GM12865 (cell line): ENCODE measurements at regions not wholly inside any gene's neighbourhood (a gene's known extent, or its start where the extent isn't known, plus 50 kb on each side); places are given as distances from the start of the nearest gene placed in this dataset.

ENCODE experiments used
- DNase-seq: peaks from one replicate; pipeline ENCODE4 v3.0.0; 2010; ENCODE audit warnings: low read depth
- H3K4me3 ChIP-seq: 2 replicates; pipeline ENCODE4 v1.5.1; 2011; ENCODE audit warnings: mild to moderate bottlenecking, low read depth, low read length, control low read depth
- CTCF ChIP-seq: IDR thresholded peaks from 2 replicates; pipeline ENCODE4 v1.5.1; 2011; ENCODE audit warnings: low read length, control low read depth, low read depth, inconsistent platforms; ENCODE audit not compliant: insufficient read depth; ENCODE audit errors: missing control alignments

DNA sequence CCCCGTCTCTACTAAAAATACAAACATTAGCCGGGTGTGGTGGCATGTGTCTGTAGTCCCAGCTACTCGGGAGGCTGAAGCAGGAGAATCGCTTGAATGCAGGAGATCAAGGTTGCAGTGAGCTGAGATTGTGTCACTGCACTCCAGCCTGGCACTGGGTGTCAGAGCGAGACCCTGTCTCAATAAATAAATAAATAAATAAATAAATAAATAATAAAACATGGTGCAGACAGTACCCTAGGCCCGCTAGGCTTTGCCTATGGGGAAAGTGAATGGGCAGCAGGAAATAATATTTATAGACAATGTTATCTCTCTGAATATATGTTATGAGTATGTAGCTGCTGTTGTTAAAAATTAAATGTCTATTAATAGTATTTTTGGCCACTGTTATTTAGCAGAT lies 130.4 kb downstream of the LARP7 start:
- no peak for TF ChIP-seq CTCF
- H3K4me3 ChIP-seq, result no peak overlapping the region

GRCh38 chr4:112770114-112770513 lies 133.2 kb downstream of the LARP7 start:
- no peak for TF ChIP-seq CTCF
- H3K4me3 ChIP-seq, result no peak overlapping the region
- DNase-seq, result no peak

More for the DNA sequence above, 130.4 kb downstream of the LARP7 start:
- DNase-seq, result no peak

- DNase-seq, result no peak
- TF ChIP-seq CTCF, result no peak
- no peak overlapping the region for H3K4me3 ChIP-seq
These were observed 138.9 kb downstream of the LARP7 start for GRCh38 chr4:112775801-112776200.

- TF ChIP-seq CTCF, result no peak
- H3K4me3 ChIP-seq, result no peak overlapping the region
These were observed 139.6 kb downstream of the LARP7 start for GRCh38 chr4:112776535-112776934.

GRCh38 chr4:112778520-112778919 lies 141.6 kb downstream of the LARP7 start:
- DNase-seq, result no peak
- TF ChIP-seq CTCF, result no peak
- H3K4me3 ChIP-seq, result no peak overlapping the region

More at GRCh38 chr4:112776535-112776934, 139.6 kb downstream of the LARP7 start:
- DNase-seq, result no peak

DNA sequence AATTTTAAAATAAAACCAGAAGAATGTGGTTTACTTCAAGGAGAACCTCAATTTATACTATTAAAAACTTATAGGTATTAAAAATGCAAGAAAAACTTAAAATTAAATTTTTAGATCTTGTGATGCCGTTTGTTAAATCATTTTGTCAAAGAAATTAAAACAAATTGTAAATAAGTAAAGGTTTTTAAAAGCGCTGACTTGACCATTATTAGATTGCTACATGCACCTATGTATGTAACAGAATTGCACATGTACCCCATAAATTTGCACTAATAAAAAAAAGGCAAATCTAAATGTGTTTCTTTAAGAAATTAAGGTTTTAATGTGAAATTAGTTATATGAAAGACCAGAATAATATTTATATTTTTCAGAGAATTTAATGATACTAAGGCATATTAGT lies 156.1 kb downstream of the LARP7 start:
- DNase-seq, result no peak
- TF ChIP-seq CTCF, result no peak
- H3K4me3 ChIP-seq, result no peak overlapping the region

GRCh38 chr4:112800001-112800400 lies 163.1 kb downstream of the LARP7 start:
- no peak for TF ChIP-seq CTCF
- DNase-seq, result no peak

More at GRCh38 chr4:112800001-112800400, 163.1 kb downstream of the LARP7 start:
- no peak overlapping the region for H3K4me3 ChIP-seq
